ENCODE measurements at regions not wholly inside any gene's neighbourhood (a gene's known extent, or its start where the extent isn't known, plus 50 kb on each side); places are given as distances from the start of the nearest gene placed in this dataset.

DNA sequence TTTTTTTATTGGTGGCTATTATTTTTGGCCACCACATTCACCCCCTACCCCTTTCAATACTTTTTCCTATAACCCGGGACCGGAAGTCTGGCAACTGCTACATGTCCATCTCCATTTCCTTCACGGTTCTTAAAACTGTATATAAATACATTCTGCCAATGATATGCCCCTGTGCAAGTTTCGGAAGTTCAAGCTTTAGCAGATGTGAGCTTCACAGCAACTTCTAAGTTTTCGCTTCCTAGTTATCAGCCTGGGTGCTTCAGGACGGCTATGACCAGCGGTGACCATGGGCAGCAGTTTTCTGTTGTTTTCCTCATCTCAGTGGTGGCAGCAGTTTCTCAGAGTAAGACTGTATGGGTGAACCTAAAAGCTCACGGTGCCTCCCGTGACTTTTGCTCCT, 153.5 kb upstream of the NFE2L3 start:
- TF ChIP-seq, protein P1, sequence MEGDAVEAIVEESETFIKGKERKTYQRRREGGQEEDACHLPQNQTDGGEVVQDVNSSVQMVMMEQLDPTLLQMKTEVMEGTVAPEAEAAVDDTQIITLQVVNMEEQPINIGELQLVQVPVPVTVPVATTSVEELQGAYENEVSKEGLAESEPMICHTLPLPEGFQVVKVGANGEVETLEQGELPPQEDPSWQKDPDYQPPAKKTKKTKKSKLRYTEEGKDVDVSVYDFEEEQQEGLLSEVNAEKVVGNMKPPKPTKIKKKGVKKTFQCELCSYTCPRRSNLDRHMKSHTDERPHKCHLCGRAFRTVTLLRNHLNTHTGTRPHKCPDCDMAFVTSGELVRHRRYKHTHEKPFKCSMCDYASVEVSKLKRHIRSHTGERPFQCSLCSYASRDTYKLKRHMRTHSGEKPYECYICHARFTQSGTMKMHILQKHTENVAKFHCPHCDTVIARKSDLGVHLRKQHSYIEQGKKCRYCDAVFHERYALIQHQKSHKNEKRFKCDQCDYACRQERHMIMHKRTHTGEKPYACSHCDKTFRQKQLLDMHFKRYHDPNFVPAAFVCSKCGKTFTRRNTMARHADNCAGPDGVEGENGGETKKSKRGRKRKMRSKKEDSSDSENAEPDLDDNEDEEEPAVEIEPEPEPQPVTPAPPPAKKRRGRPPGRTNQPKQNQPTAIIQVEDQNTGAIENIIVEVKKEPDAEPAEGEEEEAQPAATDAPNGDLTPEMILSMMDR (IDR thresholded peaks at IDR 0.05; ENCODE audit: low read depth, low read length, missing control alignments), result no peak
- H3K27me3 ChIP-seq (replicated peaks), result no peaks in the 10 kb centered on the region
- no peak overlapping the region for H3K4me3 ChIP-seq (ENCODE audit: low read depth, low read length)
- DNase-seq, result no peak
- no peak overlapping the region for H3K27ac ChIP-seq
- no peaks in the 10 kb centered on the region for H3K36me3 ChIP-seq (replicated peaks)
- in situ Hi-C loops (cut with HindIII; ENCODE audit: low pct_ligation_motif_present, low sequenced_read_pairs), result no loop called here

DNA sequence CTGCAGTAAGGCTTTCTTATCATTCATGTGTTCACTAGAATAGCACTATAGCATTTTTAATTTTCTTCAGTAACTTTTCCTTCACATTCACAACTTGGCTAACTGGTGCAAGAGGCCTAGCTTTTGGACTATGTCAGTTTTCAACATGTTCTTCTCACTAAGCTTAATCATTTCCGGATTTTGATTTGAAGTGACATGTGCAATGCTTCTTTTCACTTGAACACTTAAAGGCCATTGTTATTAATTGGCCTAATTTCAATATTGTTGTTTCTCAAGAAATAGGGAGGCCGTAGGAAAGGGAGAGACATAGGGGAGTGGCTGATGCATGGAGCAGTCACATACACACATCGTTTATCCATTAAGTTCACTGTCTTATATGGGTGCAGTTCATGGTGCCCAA, 151.2 kb upstream of the NFE2L3 start:
- Histone ChIP-seq H3K27me3 (replicated peaks) (no peaks in the 10 kb centered on the region), H3K4me3 (ENCODE audit: low read depth, low read length) (no peak overlapping the region), H3K27ac (no peak overlapping the region), H3K36me3 (replicated peaks) (no peaks in the 10 kb centered on the region)
- TF ChIP-seq, protein P1 (IDR thresholded peaks at IDR 0.05; ENCODE audit: low read depth, low read length, missing control alignments), result no peak
- no peak for DNase-seq
- in situ Hi-C loops (cut with HindIII; ENCODE audit: low pct_ligation_motif_present, low sequenced_read_pairs), result no loop called here

DNA sequence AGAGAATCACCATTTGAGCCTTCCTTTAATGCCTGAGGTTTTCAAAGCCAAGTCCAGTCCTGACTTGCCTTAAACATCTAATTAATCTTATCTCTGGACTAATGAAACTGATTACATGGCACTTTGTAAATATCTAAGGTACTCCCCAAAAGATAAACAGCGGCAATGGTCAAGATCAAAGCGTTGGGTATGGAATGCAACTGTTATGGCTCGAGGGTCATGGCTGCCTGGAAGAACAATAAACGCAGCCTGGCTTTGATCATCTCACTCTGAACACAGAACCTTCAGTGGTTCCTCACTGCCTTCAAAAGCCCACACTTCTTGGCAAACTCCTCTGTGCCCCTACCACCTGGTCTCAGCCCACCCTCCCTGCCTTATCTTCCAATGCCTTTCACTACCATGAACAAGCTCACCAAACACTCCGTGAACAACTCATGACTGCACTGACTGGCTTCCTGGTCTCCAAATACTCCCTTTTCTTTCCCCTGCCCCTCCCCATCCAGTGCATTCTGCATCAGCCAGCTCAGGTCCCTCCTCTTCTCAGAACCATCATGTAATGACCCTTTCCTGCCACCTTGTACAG, 150.2 kb upstream of the NFE2L3 start:
- no peak for DNase-seq
- Histone ChIP-seq H3K36me3 (replicated peaks) (no peaks in the 10 kb centered on the region), H3K4me3 (ENCODE audit: low read depth, low read length) (no peak overlapping the region), H3K27ac (no peak overlapping the region), H3K27me3 (replicated peaks) (no peaks in the 10 kb centered on the region)
- TF ChIP-seq, protein P1 (IDR thresholded peaks at IDR 0.05; ENCODE audit: low read depth, low read length, missing control alignments), result no peak
- in situ Hi-C loops (cut with HindIII; ENCODE audit: low pct_ligation_motif_present, low sequenced_read_pairs), result no loop called here

DNA sequence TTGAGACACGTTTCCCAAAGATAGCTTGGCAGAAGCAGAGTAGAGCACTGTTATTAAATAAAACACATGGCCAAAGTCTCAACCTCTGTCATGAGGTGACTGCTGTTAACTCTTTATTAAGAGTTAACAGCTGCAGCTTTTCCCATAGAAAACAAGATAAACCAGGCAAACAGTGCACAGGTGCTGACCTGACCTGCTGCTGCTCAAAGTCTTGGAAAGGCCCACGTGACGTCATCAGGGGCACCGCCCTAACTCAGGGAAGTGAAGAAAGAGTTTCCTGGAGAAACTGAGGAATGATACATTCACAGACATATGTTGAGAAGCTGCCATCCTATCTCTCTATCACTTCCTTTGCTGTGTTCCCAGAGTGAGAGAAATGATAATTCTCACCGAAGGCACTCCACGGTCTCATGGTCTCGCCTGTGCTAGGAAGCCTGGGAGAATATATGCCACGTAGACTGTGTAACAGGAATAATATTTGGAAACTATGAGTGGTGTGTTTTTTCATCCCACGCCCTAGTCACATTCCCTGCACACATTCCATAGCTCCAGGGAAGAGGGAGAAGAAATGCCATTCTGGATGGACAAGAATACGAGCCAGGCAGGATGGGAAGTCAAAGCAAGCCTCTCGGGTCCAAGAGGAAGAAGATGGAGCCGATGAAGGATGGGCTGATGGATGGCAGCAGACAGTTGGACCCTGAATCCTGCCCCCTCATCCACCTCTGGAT, 146.2 kb upstream of the NFE2L3 start:
- no peaks in the 10 kb centered on the region for H3K27me3 ChIP-seq (replicated peaks)
- no peak for DNase-seq
- no peaks in the 10 kb centered on the region for H3K36me3 ChIP-seq (replicated peaks)
- TF ChIP-seq, protein P1 (IDR thresholded peaks at IDR 0.05; ENCODE audit: low read depth, low read length, missing control alignments), result no peak
- in situ Hi-C loops (cut with HindIII; ENCODE audit: low pct_ligation_motif_present, low sequenced_read_pairs), result no loop called here
- no peak overlapping the region for H3K27ac ChIP-seq
- H3K4me3 ChIP-seq (ENCODE audit: low read depth, low read length), result no peak overlapping the region

DNA sequence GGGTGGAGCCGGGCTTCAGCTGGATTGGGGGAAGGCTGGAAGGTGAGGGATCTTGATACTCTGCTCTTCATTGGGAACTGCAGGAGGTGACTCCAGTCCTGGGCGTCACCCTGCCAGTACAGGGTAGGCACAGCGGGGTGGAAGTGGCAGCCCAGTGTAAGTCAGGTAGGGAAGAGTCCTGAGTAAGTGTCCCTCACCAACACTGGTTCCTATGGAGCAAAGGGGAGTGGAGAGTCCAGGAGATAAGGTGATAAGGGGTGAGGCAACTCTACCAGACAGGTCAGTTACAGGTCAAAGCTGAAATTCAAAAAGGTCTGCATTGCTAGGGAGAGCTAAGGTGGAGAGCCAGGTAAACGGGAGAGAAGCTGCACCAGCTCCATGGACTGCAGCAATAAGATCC, 145.6 kb upstream of the NFE2L3 start:
- H3K27me3 ChIP-seq (replicated peaks), result no peaks in the 10 kb centered on the region
- in situ Hi-C loops (cut with HindIII; ENCODE audit: low pct_ligation_motif_present, low sequenced_read_pairs), result no loop called here
- H3K36me3 ChIP-seq (replicated peaks), result no peaks in the 10 kb centered on the region
- TF ChIP-seq, protein P1 (IDR thresholded peaks at IDR 0.05; ENCODE audit: low read depth, low read length, missing control alignments), result no peak
- no peak overlapping the region for H3K4me3 ChIP-seq (ENCODE audit: low read depth, low read length)
- no peak overlapping the region for H3K27ac ChIP-seq
- DNase-seq, result no peak

Measured in brain microvascular endothelial cell (primary cell).